Testis (tissue), 2 donors: ENCODE measurements at regions not wholly inside any gene's neighbourhood (a gene's known extent, or its start where the extent isn't known, plus 50 kb on each side); places are given as distances from the start of the nearest gene placed in this dataset.
"Not testable (repeated sequence)": the region's sequence is repeated elsewhere in the genome, so short reads cannot be mapped to it uniquely, and the experiment has no call there.

Experiments
- DNase-seq: peaks from one replicate; pipeline ENCODE4 v3.0.0-alpha.2; 2019
- H3K27ac ChIP-seq, 2 donors: fragments of 200-600 bp; sonication (generic); one replicate each; pipeline ENCODE4 v1.5.1; 2019
- H3K27me3 ChIP-seq: fragments of 200-600 bp; sonication (generic); one replicate; pipeline ENCODE4 v1.5.1; 2019
- H3K36me3 ChIP-seq: fragments of 200-600 bp; sonication (generic); one replicate; pipeline ENCODE4 v1.5.1; 2017; ENCODE audit warnings: low read depth; ENCODE audit errors: missing control alignments
- H3K4me1 ChIP-seq: fragments of 200-600 bp; sonication (generic); one replicate; pipeline ENCODE4 v1.5.1; 2019
- H3K4me3 ChIP-seq, 2 donors: fragments of 200-600 bp; sonication (generic); one replicate each; pipeline ENCODE4 v1.5.1; 2017 to 2019
- H3K9me3 ChIP-seq: fragments of 200-600 bp; sonication (generic); one replicate; pipeline ENCODE4 v1.5.1; 2017
- CTCF ChIP-seq, 3 experiments: fragments of 450-650 bp in 2 of 3; fragments of 200-600 bp in 1 of 3; sonication (generic) in 1 of 3; IDR thresholded peaks; one replicate each; pipeline ENCODE4 v1.5.1; 2016 to 2019; ENCODE audit warnings: antibody characterized with exemption in 3 of 3, mild to moderate bottlenecking in 2 of 3, moderate library complexity in 1 of 3
- POLR2A ChIP-seq: fragments of 450-650 bp; IDR thresholded peaks from one replicate; pipeline ENCODE4 v1.6.1; 2017; ENCODE audit warnings: antibody characterized with exemption, mild to moderate bottlenecking, moderate library complexity
- WGBS, 2 donors: methylation state at CpG; one replicate each; pipeline ENCODE4 v1.1.5; 2018; 5-methylcytosine and 5-hydroxymethylcytosine counted together
- intact Hi-C: fragments of 100-400 bp; cut with DNase I; formaldehyde crosslinking; loops from one replicate; pipeline ENCODE4 v1.15.1; 2023; ENCODE audit warnings: low total_unique reads

GRCh38 chr4:126541820-126542219 lies 1090.9 kb upstream of the INTU start:
- no peak for DNase-seq
- TF ChIP-seq CTCF (IDR thresholded peaks at IDR 0.05) (no peak), POLR2A (no peak)
- Histone ChIP-seq H3K27ac (no peak overlapping the region), H3K4me3 (no peak overlapping the region), H3K36me3 (no peaks in the 10 kb centered on the region), H3K4me1 (no peaks in the 10 kb centered on the region), H3K27me3 (no peaks in the 10 kb centered on the region), H3K9me3 (no peaks in the 10 kb centered on the region)
- intact Hi-C loops = no loop called here
- 42 to 61% methylated on average over 2 of the region's 2 CpGs for WGBS, 2 donors

GRCh38 chr4:126544276-126544675 lies 1088.5 kb upstream of the INTU start:
- intact Hi-C loops = no loop called here
- no peaks in the 10 kb centered on the region for H3K9me3 ChIP-seq
- 62 to 67% methylated on average over 5 of the region's 5 CpGs for WGBS, 2 donors
- no peak overlapping the region for H3K27ac ChIP-seq
- H3K4me3 ChIP-seq = no peak overlapping the region
- no peaks in the 10 kb centered on the region for H3K4me1 ChIP-seq
- no peak for DNase-seq
- H3K36me3 ChIP-seq = no peaks in the 10 kb centered on the region
- H3K27me3 ChIP-seq = no peaks in the 10 kb centered on the region
- TF ChIP-seq CTCF (IDR thresholded peaks at IDR 0.05) (no peak), POLR2A (no peak)

- WGBS, 2 donors = 94 to 96% methylated on average over 10 of the region's 10 CpGs
- intact Hi-C loops = not testable (repeated sequence)
These were observed 1086.6 kb upstream of the INTU start for GRCh38 chr4:126546197-126546596.

GRCh38 chr4:126547352-126547751 lies 1085.4 kb upstream of the INTU start:
- Histone ChIP-seq H3K27ac (no peak overlapping the region), H3K4me1 (no peaks in the 10 kb centered on the region), H3K4me3 (no peak overlapping the region), H3K9me3 (no peaks in the 10 kb centered on the region), H3K27me3 (no peaks in the 10 kb centered on the region), H3K36me3 (no peaks in the 10 kb centered on the region)
- TF ChIP-seq CTCF (IDR thresholded peaks at IDR 0.05) (no peak), POLR2A (no peak)
- DNase-seq = no peak
- intact Hi-C loops = no loop called here

More at GRCh38 chr4:126546197-126546596, 1086.6 kb upstream of the INTU start:
- not testable (repeated sequence) for DNase-seq, H3K36me3 ChIP-seq, H3K4me3 ChIP-seq, H3K9me3 ChIP-seq, H3K27me3 ChIP-seq, H3K27ac ChIP-seq, H3K4me1 ChIP-seq

GRCh38 chr4:126548890-126549289 lies 1083.9 kb upstream of the INTU start:
- Histone ChIP-seq H3K9me3 (no peaks in the 10 kb centered on the region), H3K27me3 (no peaks in the 10 kb centered on the region), H3K27ac (no peak overlapping the region), H3K4me3 (no peak overlapping the region), H3K4me1 (no peaks in the 10 kb centered on the region), H3K36me3 (no peaks in the 10 kb centered on the region)
- intact Hi-C loops = no loop called here
- no peak for DNase-seq
- TF ChIP-seq POLR2A (no peak), CTCF (IDR thresholded peaks at IDR 0.05) (no peak)
